ENCODE measurements at regions not wholly inside any gene's neighbourhood (a gene's known extent, or its start where the extent isn't known, plus 50 kb on each side); places are given as distances from the start of the nearest gene placed in this dataset.

DNA sequence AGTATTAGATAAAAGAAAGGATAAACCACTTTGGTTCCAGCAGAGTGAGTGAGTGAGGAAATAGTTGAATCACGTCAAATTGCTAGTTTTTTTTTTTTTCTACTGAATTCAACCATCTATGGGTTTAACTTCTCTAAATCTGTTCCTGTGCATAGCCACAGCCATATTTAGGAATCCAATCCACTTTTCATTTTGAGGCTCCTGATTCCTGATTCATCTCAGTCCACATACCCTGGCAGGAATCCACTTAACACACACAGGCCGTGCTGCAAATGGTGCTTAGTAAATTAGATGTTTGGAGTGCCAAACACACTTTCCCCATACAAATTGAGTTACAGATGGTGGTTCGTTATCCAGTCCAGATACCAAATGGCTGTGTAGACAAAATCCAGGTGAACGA lies 220.3 kb downstream of the ALDH8A1 start:
- H3K4me3 ChIP-seq (ENCODE audit: low read length): no peak overlapping the region
- peaks cover 16% of the 10 kb centered on the region for H3K4me1 ChIP-seq (ENCODE audit: insufficient read depth, low read length)
- H3K27me3 ChIP-seq (ENCODE audit: insufficient read depth, low read length): no peaks in the 10 kb centered on the region
- H3K9me3 ChIP-seq (ENCODE audit: low read depth, low read length): no peaks in the 10 kb centered on the region

- H3K4me3 ChIP-seq (ENCODE audit: low read length): no peak overlapping the region
- peaks cover 15% of the 10 kb centered on the region for H3K4me1 ChIP-seq (ENCODE audit: insufficient read depth, low read length)
- H3K9me3 ChIP-seq (ENCODE audit: low read depth, low read length): no peaks in the 10 kb centered on the region
- no peaks in the 10 kb centered on the region for H3K27me3 ChIP-seq (ENCODE audit: insufficient read depth, low read length)
These were observed 222.8 kb downstream of the ALDH8A1 start for GRCh38 chr6:134727081-134727480.

DNA sequence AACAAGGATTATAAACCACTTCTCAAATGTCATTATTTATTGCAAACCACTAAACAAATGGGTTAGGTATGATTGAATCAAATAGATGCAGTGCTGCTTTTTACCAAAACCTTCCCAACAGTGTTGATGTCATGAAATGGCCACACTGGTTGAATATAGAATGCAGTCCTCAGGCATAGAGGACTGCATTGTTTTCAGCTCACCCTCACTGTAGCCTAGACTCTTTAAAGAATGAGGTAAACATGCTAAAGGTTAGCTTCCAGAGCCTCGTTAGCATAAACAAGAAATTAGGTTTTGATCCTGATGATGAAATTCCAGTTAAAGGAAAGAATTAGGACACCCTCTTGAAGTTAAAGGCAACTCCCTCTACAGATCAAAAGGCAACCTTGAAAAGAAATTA lies 224.3 kb downstream of the ALDH8A1 start:
- H3K27me3 ChIP-seq (ENCODE audit: insufficient read depth, low read length): no peaks in the 10 kb centered on the region
- no peaks in the 10 kb centered on the region for H3K9me3 ChIP-seq (ENCODE audit: low read depth, low read length)
- no peak overlapping the region for H3K4me3 ChIP-seq (ENCODE audit: low read length)

GRCh38 chr6:134724771-134725340 lies 225.0 kb downstream of the ALDH8A1 start:
- no peaks in the 10 kb centered on the region for H3K27me3 ChIP-seq (ENCODE audit: insufficient read depth, low read length)
- no peak overlapping the region for H3K4me3 ChIP-seq (ENCODE audit: low read length)
- peaks cover 33% of the 10 kb centered on the region for H3K4me1 ChIP-seq (ENCODE audit: insufficient read depth, low read length)
- no peaks in the 10 kb centered on the region for H3K9me3 ChIP-seq (ENCODE audit: low read depth, low read length)

More for the DNA sequence above, 224.3 kb downstream of the ALDH8A1 start:
- peaks cover 25% of the 10 kb centered on the region for H3K4me1 ChIP-seq (ENCODE audit: insufficient read depth, low read length)

GRCh38 chr6:134723081-134723871 lies 226.6 kb downstream of the ALDH8A1 start:
- Histone ChIP-seq H3K9me3 (ENCODE audit: low read depth, low read length) (no peaks in the 10 kb centered on the region), H3K27me3 (ENCODE audit: insufficient read depth, low read length) (no peaks in the 10 kb centered on the region), H3K4me3 (ENCODE audit: low read length) (no peak overlapping the region), H3K4me1 (ENCODE audit: insufficient read depth, low read length) (peaks cover 47% of the 10 kb centered on the region)

- Histone ChIP-seq H3K27me3 (ENCODE audit: insufficient read depth, low read length) (no peaks in the 10 kb centered on the region), H3K4me3 (ENCODE audit: low read length) (no peak overlapping the region), H3K4me1 (ENCODE audit: insufficient read depth, low read length) (peaks cover 47% of the 10 kb centered on the region), H3K9me3 (ENCODE audit: low read depth, low read length) (no peaks in the 10 kb centered on the region)
These were observed 227.6 kb downstream of the ALDH8A1 start for GRCh38 chr6:134722200-134722870.

GRCh38 chr6:134721060-134721405 lies 228.9 kb downstream of the ALDH8A1 start:
- H3K27me3 ChIP-seq (ENCODE audit: insufficient read depth, low read length): no peaks in the 10 kb centered on the region
- H3K4me3 ChIP-seq (ENCODE audit: low read length): no peak overlapping the region
- H3K9me3 ChIP-seq (ENCODE audit: low read depth, low read length): no peaks in the 10 kb centered on the region
- peaks cover 47% of the 10 kb centered on the region for H3K4me1 ChIP-seq (ENCODE audit: insufficient read depth, low read length)

GRCh38 chr6:134720353-134721059 lies 229.4 kb downstream of the ALDH8A1 start:
- no peak overlapping the region for H3K4me3 ChIP-seq (ENCODE audit: low read length)
- no peaks in the 10 kb centered on the region for H3K9me3 ChIP-seq (ENCODE audit: low read depth, low read length)
- H3K4me1 ChIP-seq (ENCODE audit: insufficient read depth, low read length): peaks cover 46% of the 10 kb centered on the region
- no peaks in the 10 kb centered on the region for H3K27me3 ChIP-seq (ENCODE audit: insufficient read depth, low read length)

GRCh38 chr6:134719911-134720310 lies 230.0 kb downstream of the ALDH8A1 start:
- no peaks in the 10 kb centered on the region for H3K9me3 ChIP-seq (ENCODE audit: low read depth, low read length)
- H3K27me3 ChIP-seq (ENCODE audit: insufficient read depth, low read length): no peaks in the 10 kb centered on the region
- H3K4me3 ChIP-seq (ENCODE audit: low read length): no peak overlapping the region
- peaks cover 40% of the 10 kb centered on the region for H3K4me1 ChIP-seq (ENCODE audit: insufficient read depth, low read length)

GRCh38 chr6:134719286-134719685 lies 230.6 kb downstream of the ALDH8A1 start:
- Histone ChIP-seq H3K9me3 (ENCODE audit: low read depth, low read length) (no peaks in the 10 kb centered on the region), H3K4me3 (ENCODE audit: low read length) (no peak overlapping the region), H3K4me1 (ENCODE audit: insufficient read depth, low read length) (peaks cover 43% of the 10 kb centered on the region), H3K27me3 (ENCODE audit: insufficient read depth, low read length) (no peaks in the 10 kb centered on the region)

DNA sequence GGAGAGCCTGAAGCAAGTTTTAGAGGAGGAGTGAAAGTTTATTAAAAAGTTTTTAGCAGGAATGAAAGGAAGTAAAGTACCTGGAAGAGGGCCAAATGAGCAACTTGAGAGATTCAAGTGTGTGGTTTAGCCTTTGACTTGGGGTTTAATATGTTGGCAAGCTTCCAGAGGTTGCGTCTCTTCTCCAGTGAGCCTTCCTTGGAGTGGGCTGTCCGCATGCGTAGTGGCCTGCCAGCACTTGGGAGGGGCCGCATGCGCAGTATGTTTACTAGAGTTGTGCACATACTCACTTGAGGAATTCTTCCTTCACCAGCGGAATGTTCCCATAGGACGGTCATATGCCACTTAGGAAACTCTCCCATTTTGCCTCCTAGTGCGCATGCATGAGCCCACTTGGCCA lies 235.2 kb downstream of the ALDH8A1 start:
- H3K27me3 ChIP-seq (ENCODE audit: insufficient read depth, low read length): no peaks in the 10 kb centered on the region
- H3K4me3 ChIP-seq (ENCODE audit: low read length): no peak overlapping the region
- H3K4me1 ChIP-seq (ENCODE audit: insufficient read depth, low read length): peaks cover 25% of the 10 kb centered on the region
- H3K9me3 ChIP-seq (ENCODE audit: low read depth, low read length): no peaks in the 10 kb centered on the region

GRCh38 chr6:134714113-134714512 lies 235.8 kb downstream of the ALDH8A1 start:
- H3K4me3 ChIP-seq (ENCODE audit: low read length): no peak overlapping the region
- peaks cover 19% of the 10 kb centered on the region for H3K4me1 ChIP-seq (ENCODE audit: insufficient read depth, low read length)
- H3K9me3 ChIP-seq (ENCODE audit: low read depth, low read length): no peaks in the 10 kb centered on the region
- H3K27me3 ChIP-seq (ENCODE audit: insufficient read depth, low read length): no peaks in the 10 kb centered on the region

DNA sequence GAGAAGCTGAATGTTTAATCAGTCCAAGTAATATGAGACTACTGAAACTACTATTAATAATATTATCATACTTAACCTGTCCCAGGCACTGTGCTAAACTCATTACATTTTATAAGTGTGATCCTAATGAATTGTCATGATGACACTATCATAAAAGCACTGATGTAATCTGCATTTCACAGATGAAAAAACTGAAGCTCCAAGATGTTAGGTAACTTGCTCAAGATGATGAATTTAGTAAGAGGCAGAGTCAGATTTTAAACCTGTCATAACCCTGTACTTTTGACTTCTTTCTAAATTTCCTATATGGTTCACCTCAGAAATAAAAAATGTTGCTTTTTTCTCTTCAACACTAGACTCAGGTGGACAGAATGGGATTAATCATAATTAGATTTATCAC lies 237.6 kb downstream of the ALDH8A1 start:
- H3K4me3 ChIP-seq (ENCODE audit: low read length): no peak overlapping the region
- H3K4me1 ChIP-seq (ENCODE audit: insufficient read depth, low read length): peaks cover 16% of the 10 kb centered on the region
- H3K9me3 ChIP-seq (ENCODE audit: low read depth, low read length): no peaks in the 10 kb centered on the region
- H3K27me3 ChIP-seq (ENCODE audit: insufficient read depth, low read length): no peaks in the 10 kb centered on the region

DNA sequence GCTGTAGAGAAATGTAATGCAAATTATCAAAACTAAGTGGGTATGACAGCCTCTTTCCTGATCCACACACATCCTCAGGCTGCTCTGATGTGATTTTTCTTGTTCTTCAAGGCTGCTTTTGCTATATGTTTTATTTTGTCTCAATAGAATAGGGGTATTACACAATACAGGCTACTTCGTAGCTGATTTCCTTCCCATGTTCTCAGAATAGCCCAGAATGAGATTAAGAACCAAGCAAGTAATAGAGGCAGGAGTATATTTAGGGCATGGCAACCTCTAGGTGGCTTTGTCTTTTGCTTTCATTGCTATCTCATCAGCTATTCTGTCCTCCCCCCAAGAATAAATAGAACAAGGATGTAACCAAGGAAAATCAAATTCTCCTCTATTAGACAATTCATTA lies 241.8 kb downstream of the ALDH8A1 start:
- no peaks in the 10 kb centered on the region for H3K27me3 ChIP-seq (ENCODE audit: insufficient read depth, low read length)
- H3K4me3 ChIP-seq (ENCODE audit: low read length): no peak overlapping the region
- peaks cover 5% of the 10 kb centered on the region for H3K4me1 ChIP-seq (ENCODE audit: insufficient read depth, low read length)
- no peaks in the 10 kb centered on the region for H3K9me3 ChIP-seq (ENCODE audit: low read depth, low read length)

DNA sequence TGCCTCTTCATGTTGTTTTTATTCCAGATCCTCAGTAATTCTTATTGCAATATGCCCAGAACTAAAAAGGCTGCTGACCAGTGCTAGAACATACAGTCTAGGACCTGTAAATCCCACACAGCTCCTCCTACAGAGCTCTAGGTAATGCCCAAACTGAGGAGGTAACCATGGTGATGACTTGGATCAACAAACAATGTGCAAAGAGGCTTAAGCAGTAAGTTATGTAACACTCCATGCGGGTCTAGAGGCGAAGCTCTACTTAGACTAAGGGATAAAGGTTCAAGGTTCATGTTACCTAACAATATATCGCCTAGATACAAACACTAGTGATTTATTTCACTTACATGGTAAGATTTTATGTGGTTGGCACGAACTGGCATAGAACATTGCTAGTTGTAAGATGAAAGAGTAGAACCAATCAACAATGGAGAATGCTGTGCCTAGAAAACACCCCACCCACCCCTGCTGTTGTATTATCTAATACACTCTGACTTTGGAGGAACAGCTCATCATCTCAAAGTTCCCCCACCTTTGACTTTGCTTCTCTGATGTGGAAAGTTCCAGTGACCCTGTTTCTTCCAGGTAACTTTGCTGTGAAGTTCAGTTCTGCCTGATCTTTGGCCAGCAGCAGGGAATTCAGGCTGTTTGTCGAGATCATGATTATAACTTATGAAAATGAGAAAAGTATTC lies 242.4 kb downstream of the ALDH8A1 start:
- no peak overlapping the region for H3K4me3 ChIP-seq (ENCODE audit: low read length)
- H3K9me3 ChIP-seq (ENCODE audit: low read depth, low read length): no peaks in the 10 kb centered on the region
- H3K4me1 ChIP-seq (ENCODE audit: insufficient read depth, low read length): peaks cover 5% of the 10 kb centered on the region
- H3K27me3 ChIP-seq (ENCODE audit: insufficient read depth, low read length): no peaks in the 10 kb centered on the region
